ENCODE measurements at regions not wholly inside any gene's neighbourhood (a gene's known extent, or its start where the extent isn't known, plus 50 kb on each side); places are given as distances from the start of the nearest gene placed in this dataset.

- no peak for TF ChIP-seq CTCF (IDR thresholded peaks at IDR 0.05; ENCODE audit: control insufficient read depth, insufficient read depth, low read depth, low read length, missing control alignments)
These were observed 288.6 kb upstream of the SEMA3D start for GRCh38 chr7:85475476-85475875.

DNA sequence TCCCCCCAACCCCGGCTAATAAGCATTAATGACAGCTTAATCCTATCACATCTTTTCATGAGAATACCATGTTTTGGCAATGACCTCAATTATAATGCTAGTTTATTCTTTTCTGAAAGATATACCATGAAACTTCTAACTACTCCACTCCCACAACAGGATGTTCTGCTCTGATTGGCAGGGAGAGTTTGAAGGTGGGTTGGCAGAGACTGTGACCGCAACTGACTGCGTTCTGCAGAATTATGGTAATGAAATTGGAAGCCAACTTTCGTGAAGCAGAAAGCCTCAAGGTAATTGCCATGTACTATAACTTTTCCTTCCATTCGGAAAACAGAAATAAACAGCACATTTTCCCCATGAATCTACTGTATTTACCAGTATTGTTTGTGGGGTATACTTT, 288.2 kb upstream of the SEMA3D start:
- no peak for TF ChIP-seq CTCF (IDR thresholded peaks at IDR 0.05; ENCODE audit: control insufficient read depth, insufficient read depth, low read depth, low read length, missing control alignments)
- no peak for DNase-seq (ENCODE audit: low read depth)
- H3K4me3 ChIP-seq (ENCODE audit: control insufficient read depth, low read depth, low read length): no peak overlapping the region

More at GRCh38 chr7:85475476-85475875, 288.6 kb upstream of the SEMA3D start:
- H3K4me3 ChIP-seq (ENCODE audit: control insufficient read depth, low read depth, low read length): no peak overlapping the region
- no peak for DNase-seq (ENCODE audit: low read depth)

- no peak for DNase-seq (ENCODE audit: low read depth)
- no peak overlapping the region for H3K4me3 ChIP-seq (ENCODE audit: control insufficient read depth, low read depth, low read length)
- no peak for TF ChIP-seq CTCF (IDR thresholded peaks at IDR 0.05; ENCODE audit: control insufficient read depth, insufficient read depth, low read depth, low read length, missing control alignments)
These were observed 287.4 kb upstream of the SEMA3D start for GRCh38 chr7:85474234-85474633.

DNA sequence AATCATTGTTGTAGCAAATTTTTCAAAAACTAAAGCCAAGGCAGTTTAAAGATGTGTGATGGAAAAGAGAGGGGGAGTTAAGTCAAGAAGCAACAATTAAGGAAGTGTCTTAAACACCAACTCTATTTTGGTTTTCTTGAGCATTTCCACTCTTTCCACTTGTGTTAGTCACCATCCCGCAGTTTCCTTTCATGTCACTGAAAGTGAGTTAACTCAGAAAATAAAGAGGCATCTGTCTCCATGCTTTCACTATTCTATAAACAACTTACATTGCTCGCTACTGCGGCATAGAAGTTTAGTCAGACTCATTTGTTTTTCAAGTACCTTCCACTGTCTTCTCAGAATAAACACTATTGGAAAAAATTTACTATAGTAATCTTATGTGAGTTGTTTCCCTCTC, 284.9 kb upstream of the SEMA3D start:
- no peak for TF ChIP-seq CTCF (IDR thresholded peaks at IDR 0.05; ENCODE audit: control insufficient read depth, insufficient read depth, low read depth, low read length, missing control alignments)
- peak; percentile 28 for DNase-seq (ENCODE audit: low read depth)
- H3K4me3 ChIP-seq (ENCODE audit: control insufficient read depth, low read depth, low read length): no peak overlapping the region

GRCh38 chr7:85471307-85471706, 284.5 kb upstream of the SEMA3D start:
- no peak for DNase-seq (ENCODE audit: low read depth)
- H3K4me3 ChIP-seq (ENCODE audit: control insufficient read depth, low read depth, low read length): no peak overlapping the region
- TF ChIP-seq CTCF (IDR thresholded peaks at IDR 0.05; ENCODE audit: control insufficient read depth, insufficient read depth, low read depth, low read length, missing control alignments): no peak

GRCh38 chr7:85469446-85470010, 282.7 kb upstream of the SEMA3D start:
- DNase-seq (ENCODE audit: low read depth): peak; percentile 41
- H3K4me3 ChIP-seq (ENCODE audit: control insufficient read depth, low read depth, low read length): no peak overlapping the region
- no peak for TF ChIP-seq CTCF (IDR thresholded peaks at IDR 0.05; ENCODE audit: control insufficient read depth, insufficient read depth, low read depth, low read length, missing control alignments)
